Adrenal gland (tissue), 9 donors: ENCODE measurements at regions not wholly inside any gene's neighbourhood (a gene's known extent, or its start where the extent isn't known, plus 50 kb on each side); places are given as distances from the start of the nearest gene placed in this dataset.

Experiments
- DNase-seq, 7 donors: peaks; one replicate each; pipeline ENCODE4 v3.0.0-alpha.2; 2019 to 2020
- H3K27ac ChIP-seq, 5 donors: fragments of 200-600 bp; sonication (generic) in 4 of 5; 1 replicate in 3 of 5; 2 replicates in 2 of 5; pipeline versions ENCODE4 v1.5.1 to v1.8.0; 2016 to 2020; ENCODE audit warnings: mild to moderate bottlenecking in 1 of 5
- H3K27me3 ChIP-seq: fragments of 200-600 bp; 2 replicates; pipeline ENCODE4 v1.8.0; 2021
- H3K36me3 ChIP-seq, 2 donors: fragments of 200-600 bp; replicated peaks in 1 of 2; 1 replicate in 1 of 2; 2 replicates in 1 of 2; pipeline versions ENCODE4 v1.5.1 to v1.8.0; 2018 to 2022
- H3K4me1 ChIP-seq, 2 donors: fragments of 200-600 bp; replicated peaks in 1 of 2; 1 replicate in 1 of 2; 2 replicates in 1 of 2; pipeline versions ENCODE4 v1.5.1 to v1.8.0; 2018 to 2021
- H3K4me3 ChIP-seq, 4 donors: fragments of 200-600 bp; sonication (generic) in 3 of 4; one replicate each; pipeline ENCODE4 v1.5.1; 2016 to 2018
- H3K9me3 ChIP-seq, 3 donors: fragments of 200-600 bp; sonication (generic) in 1 of 3; replicated peaks in 1 of 3; 1 replicate in 2 of 3; 2 replicates in 1 of 3; pipeline versions ENCODE4 v1.5.1 to v1.8.0; 2016 to 2021
- CTCF ChIP-seq, 6 experiments: fragments of 450-650 bp in 4 of 6; fragments of 200-600 bp in 2 of 6; sonication (generic) in 1 of 6; IDR thresholded peaks; 1 replicate in 5 of 6; 2 replicates in 1 of 6; pipeline versions ENCODE4 v1.5.1 to v1.8.0; 2016 to 2021; ENCODE audit warnings: antibody characterized with exemption in 6 of 6, mild to moderate bottlenecking in 2 of 6, moderate library complexity in 1 of 6
- POLR2A ChIP-seq, 2 donors: fragments of 450-650 bp; IDR thresholded peaks; one replicate each; pipeline ENCODE4 v1.6.1; 2017; ENCODE audit warnings: antibody characterized with exemption in 2 of 2, mild to moderate bottlenecking in 2 of 2, moderate library complexity in 1 of 2
- WGBS, 4 donors: extraction: QIAGEN DNeasy Blood & Tissue Kit in 2 of 4; methylation state at CpG; one replicate each; pipeline versions ENCODE4 v1.1.5 to v1.1.7; 2013 to 2017; 5-methylcytosine and 5-hydroxymethylcytosine counted together
- intact Hi-C, 2 donors: fragments of 100-400 bp; cut with DNase I; formaldehyde crosslinking; loops; one replicate each; pipeline versions ENCODE4 v1.14.1 to v1.15.0; 2022 to 2023
- donor health status: healthy with polysubstance abuse.
- donor health status: Bipolar disorder and iron deficiency.
- donor health status: DM: yes; HTN: yes; CAD: no.
- donor health status: DM: no; HTN: no; CAD: no.
- donor health status: DM: no; HTN: no; CAD: no.

GRCh38 chr13:107563099-107563925 lies 652.0 kb downstream of the LIG4 start:
- H3K4me3 ChIP-seq, result no peak overlapping the region
- no peak for TF ChIP-seq POLR2A (IDR thresholded peaks at IDR 0.05)
- no peak for TF ChIP-seq CTCF (IDR thresholded peaks at IDR 0.05)
- WGBS, 4 donors, result 40 to 54% (median 50%) methylated on average over 7 of the region's 7 CpGs
- no peak overlapping the region for H3K27ac ChIP-seq
- H3K36me3 ChIP-seq, result no peaks in the 10 kb centered on the region
- DNase-seq, result no peak
- intact Hi-C loops, result no loop called here
- no peaks in the 10 kb centered on the region for H3K4me1 ChIP-seq
- no peaks in the 10 kb centered on the region for H3K27me3 ChIP-seq
- H3K9me3 ChIP-seq, result no peaks in the 10 kb centered on the region

- Histone ChIP-seq H3K4me1 (no peaks in the 10 kb centered on the region), H3K27ac (no peak overlapping the region), H3K9me3 (no peaks in the 10 kb centered on the region), H3K36me3 (no peaks in the 10 kb centered on the region), H3K4me3 (no peak overlapping the region), H3K27me3 (no peaks in the 10 kb centered on the region)
- TF ChIP-seq CTCF (IDR thresholded peaks at IDR 0.05), result no peak
- TF ChIP-seq POLR2A (IDR thresholded peaks at IDR 0.05), result no peak
- DNase-seq, result no peak
- intact Hi-C loops, result no loop called here
- WGBS, 4 donors, result 49 to 67% (median 60%) methylated on average over 5 of the region's 5 CpGs
These were observed 653.1 kb downstream of the LIG4 start for GRCh38 chr13:107562203-107562602.

- H3K4me1 ChIP-seq, result no peaks in the 10 kb centered on the region
- no peak for DNase-seq
- H3K9me3 ChIP-seq, result no peaks in the 10 kb centered on the region
- no peak overlapping the region for H3K27ac ChIP-seq
- intact Hi-C loops, result no loop called here
- H3K4me3 ChIP-seq, result no peak overlapping the region
- no peaks in the 10 kb centered on the region for H3K36me3 ChIP-seq
- no peaks in the 10 kb centered on the region for H3K27me3 ChIP-seq
- WGBS, 4 donors, result 62 to 72% (median 72%) methylated on average over 5 of the region's 5 CpGs
- no peak for TF ChIP-seq CTCF (IDR thresholded peaks at IDR 0.05)
- no peak for TF ChIP-seq POLR2A (IDR thresholded peaks at IDR 0.05)
These were observed 660.9 kb downstream of the LIG4 start for GRCh38 chr13:107554460-107554859.

- no peaks in the 10 kb centered on the region for H3K4me1 ChIP-seq
- WGBS, 4 donors, result 71 to 78% (median 74%) methylated on average over 7 of the region's 7 CpGs
- H3K27me3 ChIP-seq, result no peaks in the 10 kb centered on the region
- intact Hi-C loops, result no loop called here
- H3K4me3 ChIP-seq, result no peak overlapping the region
- no peaks in the 10 kb centered on the region for H3K9me3 ChIP-seq
- no peak for DNase-seq
- H3K36me3 ChIP-seq, result no peaks in the 10 kb centered on the region
- H3K27ac ChIP-seq, result no peak overlapping the region
- TF ChIP-seq POLR2A (IDR thresholded peaks at IDR 0.05) (no peak), CTCF (IDR thresholded peaks at IDR 0.05) (no peak)
These were observed 661.5 kb downstream of the LIG4 start for GRCh38 chr13:107553838-107554237.
